Activated CD4-positive, alpha-beta T cell treated with anti-CD3 and anti-CD28 coated beads, Interleukin-2, amount 50 U/mL, for 4 hours (primary cell): ENCODE measurements at regions not wholly inside any gene's neighbourhood (a gene's known extent, or its start where the extent isn't known, plus 50 kb on each side); places are given as distances from the start of the nearest gene placed in this dataset.
"Not testable (repeated sequence)": the region's sequence is repeated elsewhere in the genome, so short reads cannot be mapped to it uniquely, and the experiment has no call there.

Experiments
- DNase-seq, 2 experiments: peaks; one replicate each; pipeline ENCODE4 v3.0.0-alpha.2; 2020

- no peak for DNase-seq
Measured at GRCh38 chr2:82256983-82257632, 1952.6 kb upstream of the LRRTM1 start.

- no peak for DNase-seq
Measured at GRCh38 chr2:82256288-82256687, 1951.7 kb upstream of the LRRTM1 start.

- no peak for DNase-seq
Measured at GRCh38 chr2:82254728-82255127, 1950.2 kb upstream of the LRRTM1 start.

GRCh38 chr2:82246220-82246775 is 1941.7 kb upstream of the LRRTM1 start:
- DNase-seq: no peak

DNA sequence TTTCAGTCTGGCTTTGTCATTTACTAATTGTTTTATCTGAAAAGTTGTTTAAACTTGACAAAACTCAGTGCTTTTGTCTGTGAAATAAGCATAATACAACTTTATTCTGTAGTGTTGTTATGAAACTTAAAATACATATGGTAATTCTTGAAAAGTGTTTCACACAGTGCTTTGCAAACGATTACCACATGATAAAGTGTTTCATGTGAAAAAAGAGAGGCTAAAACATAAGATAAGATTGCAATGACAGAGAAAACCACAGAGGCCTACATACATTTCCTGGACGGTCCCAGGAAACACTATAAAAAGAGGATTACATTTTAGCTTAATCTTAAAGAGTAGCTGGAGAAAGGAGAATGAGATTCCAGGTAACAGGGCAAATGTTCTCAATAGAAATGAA is 1934.6 kb upstream of the LRRTM1 start:
- no peak for DNase-seq

DNA sequence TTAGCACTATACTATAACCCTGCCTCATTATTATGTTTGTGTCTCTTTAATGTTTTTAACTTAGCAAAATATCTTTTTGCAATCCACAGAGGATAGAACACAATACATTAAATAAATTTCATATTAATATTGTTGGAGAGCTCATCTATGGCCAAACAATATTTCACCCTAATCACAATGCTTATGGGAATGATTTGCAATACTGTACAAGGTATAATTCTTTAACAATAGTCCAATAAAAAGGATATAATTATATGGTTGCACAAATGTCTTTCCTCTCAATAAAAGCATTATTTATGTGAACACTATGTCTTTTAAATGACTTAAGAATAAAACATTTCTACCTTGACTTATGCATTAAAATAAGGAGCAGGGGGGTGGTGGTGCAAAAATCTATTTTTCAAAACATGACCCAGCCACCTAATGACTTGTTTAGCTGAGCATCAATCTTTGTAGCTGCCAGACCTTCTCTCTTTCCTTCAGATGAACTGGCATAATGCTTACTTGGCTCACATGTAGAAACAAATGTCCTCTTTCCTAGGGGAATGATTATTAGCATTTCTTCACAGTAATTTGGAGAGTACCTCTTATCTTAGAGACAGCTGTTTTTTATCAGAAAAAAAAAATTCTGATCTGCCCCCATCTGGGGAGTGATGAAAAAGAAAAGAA is 1933.6 kb upstream of the LRRTM1 start:
- no peak for DNase-seq

- DNase-seq: no peak
Measured at GRCh38 chr2:82234283-82234874, 1929.8 kb upstream of the LRRTM1 start.

- DNase-seq: no peak
Measured at GRCh38 chr2:82233806-82234205, 1929.3 kb upstream of the LRRTM1 start.

GRCh38 chr2:82230406-82230805 is 1925.9 kb upstream of the LRRTM1 start:
- DNase-seq: no peak

- DNase-seq: no peak
Measured at GRCh38 chr2:82226441-82226840, 1921.9 kb upstream of the LRRTM1 start.

DNA sequence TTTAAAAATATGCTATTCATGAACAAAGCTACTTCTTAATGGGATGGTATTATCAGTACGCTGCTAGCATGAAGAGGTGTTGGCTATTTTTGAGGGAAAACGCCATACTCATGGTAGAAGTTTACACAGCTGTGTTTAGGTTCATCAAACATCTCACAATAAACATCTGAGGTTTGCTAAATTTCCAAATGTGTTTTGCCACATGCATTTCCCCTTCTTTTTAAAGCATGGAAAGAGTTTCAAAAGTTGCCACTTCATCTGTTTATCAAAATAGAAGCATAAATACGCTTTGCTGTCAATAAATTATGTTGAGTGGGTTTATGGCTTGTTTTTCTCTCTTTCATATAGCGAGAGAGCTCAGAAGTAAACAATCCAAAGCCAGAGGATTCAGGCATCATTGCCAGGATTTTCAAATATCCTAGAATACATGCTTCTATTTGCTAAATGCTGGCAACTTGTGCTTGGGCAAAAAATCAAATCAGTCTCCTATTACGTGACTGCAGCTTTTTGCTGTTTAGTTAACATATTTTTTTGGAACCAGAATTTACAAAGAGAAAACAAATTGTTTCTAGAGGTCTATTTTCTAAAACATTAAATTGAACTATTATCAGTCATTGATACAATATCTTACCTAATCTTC is 1919.9 kb upstream of the LRRTM1 start:
- DNase-seq: no peak

GRCh38 chr2:82215212-82215611 is 1910.7 kb upstream of the LRRTM1 start:
- DNase-seq: no peak

DNA sequence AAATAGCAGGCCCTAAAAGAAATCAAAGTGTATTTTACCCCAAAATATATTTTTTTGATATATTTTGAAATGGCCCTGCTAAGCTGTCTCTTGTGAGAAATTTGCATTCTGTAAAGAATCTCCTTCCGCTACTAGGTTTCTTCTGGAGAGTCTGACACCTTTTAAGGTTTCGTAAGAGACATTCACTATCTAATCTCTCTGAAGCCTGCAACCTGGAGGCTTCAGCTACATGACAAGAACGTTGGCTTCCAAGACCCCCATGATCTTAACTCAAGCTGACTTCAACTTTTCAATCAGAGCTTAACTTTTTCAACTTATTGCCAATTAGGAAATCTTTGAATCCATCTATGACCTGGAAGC is 1894.9 kb upstream of the LRRTM1 start:
- no peak for DNase-seq

DNA sequence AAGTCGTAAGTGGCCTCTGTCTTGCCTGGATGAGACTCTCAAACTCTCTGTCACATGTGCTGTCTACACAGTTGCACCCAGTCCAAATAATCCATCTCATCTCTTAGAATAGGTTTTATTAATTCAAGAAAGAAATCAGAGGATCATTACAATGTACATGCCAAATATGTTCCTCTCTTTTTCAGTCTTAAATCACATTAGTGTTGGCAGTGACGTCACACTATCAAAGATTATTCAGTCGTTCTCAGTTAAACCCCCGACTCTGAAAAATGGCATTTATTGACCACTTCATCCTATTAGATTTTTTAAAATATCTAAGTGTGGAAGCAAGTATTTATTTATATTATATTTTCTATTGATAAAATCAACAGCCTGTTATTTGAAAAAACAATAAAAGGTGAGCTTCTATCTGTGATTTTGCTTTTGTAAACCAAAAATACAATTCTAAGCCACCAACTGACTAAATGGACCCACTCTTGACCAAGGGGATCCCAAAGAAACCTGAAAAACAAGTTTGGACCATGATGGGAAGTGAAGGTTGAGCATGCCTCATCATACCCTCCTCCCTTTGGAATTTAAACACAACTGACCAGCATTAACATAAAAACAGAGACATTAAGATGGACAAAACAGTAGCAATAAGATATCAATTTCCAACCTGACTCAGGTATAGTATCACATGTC is 1894.4 kb upstream of the LRRTM1 start:
- DNase-seq: no peak

DNA sequence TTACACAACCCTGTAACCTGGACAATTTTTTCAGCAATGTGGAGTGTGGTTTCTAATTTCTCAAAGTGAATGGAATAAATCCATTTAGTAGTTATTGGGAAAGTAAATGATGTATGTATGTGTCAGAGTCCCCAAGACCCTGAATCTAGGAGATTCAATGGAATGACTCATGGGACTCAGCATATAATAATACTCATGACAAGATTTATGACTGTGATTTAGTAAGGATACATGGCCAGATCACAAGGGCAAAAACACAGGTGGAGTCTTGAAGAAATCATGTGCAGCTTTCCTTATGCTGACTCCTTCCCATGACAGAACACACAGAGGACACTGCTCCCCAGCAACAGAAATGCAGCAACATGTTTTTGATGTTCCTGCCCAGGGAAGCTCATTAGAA is 1877.7 kb upstream of the LRRTM1 start:
- DNase-seq: no peak

DNA sequence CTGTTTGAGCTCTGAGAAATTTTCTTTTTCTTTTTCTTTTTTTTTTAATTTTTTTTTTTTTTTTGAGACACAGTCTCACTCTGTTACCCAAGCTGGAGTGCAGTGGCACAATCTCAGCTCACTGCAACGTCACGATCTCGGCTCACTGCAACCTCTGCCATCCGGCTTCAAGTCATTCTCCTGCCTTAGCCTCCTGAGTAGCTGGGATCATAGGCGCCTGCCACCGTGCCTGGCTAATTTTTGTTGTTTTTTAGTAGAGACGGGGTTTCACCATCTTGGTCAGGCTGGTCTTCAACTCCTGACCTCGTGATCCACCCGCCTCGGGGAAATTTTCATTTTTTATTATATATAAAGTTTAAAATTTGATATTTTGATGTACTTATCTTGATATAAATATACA is 1870.7 kb upstream of the LRRTM1 start:
- DNase-seq: not testable (repeated sequence)

DNA sequence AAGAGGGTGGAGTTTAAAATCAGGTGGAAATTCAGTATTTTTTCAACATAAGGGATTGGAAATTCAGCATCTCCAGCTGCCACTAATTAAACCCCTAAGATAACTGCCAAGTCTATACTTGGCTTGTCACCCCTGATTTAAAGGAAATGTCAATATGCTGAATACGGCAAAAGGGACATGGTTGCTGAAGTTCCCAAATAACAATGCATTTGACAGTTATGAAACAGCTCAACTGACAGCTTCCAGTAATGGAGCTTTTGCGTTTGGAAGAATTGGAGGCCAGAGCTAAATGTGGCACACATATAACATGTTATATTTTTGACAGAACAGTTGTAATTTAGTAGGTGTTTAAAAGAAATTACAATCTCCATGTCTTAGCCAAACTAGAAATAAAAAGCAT is 1867.9 kb upstream of the LRRTM1 start:
- DNase-seq: no peak

- no peak for DNase-seq
Measured at GRCh38 chr2:82169379-82169778, 1864.8 kb upstream of the LRRTM1 start.

DNA sequence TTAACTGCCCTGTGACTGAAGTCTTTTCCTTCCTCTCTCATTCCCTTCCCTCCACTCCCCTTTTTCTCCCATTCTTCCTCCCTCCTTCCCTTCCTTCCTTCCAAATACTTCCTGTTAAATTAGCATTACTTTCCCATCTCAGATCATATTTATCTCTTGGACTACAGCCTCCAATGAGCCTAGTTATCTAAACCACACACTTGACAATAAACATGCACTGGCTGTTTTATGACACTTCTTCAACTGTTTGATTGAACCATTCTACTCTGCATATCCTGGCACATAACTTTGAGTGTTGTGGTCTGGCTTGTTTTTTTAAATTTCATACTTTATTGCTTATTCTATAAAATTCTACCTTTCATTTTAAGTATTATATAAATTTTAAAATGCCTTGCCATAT is 1860.8 kb upstream of the LRRTM1 start:
- DNase-seq: no peak

DNA sequence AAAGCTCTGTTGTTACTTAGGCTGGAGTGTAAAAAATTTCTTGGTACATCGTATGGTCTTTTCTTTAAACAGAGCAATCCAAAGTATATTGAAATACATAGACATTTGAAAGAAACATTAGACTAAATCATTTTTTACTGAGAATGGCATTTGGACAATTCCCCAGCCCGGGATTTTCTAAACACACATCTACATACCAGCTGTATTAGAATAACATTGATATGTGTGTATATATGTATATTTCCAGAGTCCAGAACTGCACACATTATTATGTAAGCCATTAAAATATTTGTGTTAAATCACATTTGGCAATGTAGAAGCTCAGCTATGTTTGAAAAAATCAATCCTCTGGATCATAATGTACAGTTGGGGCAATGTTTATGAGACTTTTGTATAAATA is 1853.6 kb upstream of the LRRTM1 start:
- no peak for DNase-seq

- no peak for DNase-seq
Measured at GRCh38 chr2:82155469-82155868, 1850.9 kb upstream of the LRRTM1 start.

DNA sequence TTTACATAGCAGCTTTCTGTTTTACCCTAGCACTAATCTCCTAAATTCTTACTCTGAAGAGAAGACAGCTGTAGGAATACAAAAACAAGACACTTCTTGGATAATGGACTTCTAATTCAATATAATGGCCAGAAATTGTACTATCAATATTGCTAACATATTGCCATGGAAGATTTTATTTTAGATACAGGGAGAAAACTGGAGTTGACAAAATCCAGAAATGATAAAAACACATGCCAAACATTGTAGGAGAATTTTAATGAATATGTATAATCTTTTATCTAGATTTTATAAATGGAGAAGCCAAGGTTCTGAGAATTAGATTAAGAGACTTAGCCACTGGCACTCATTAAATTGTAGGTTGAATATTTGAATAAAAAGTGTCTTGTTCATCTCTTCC is 1838.8 kb upstream of the LRRTM1 start:
- no peak for DNase-seq

GRCh38 chr2:82139979-82140611 is 1835.5 kb upstream of the LRRTM1 start:
- DNase-seq: no peak
